ENCODE measurements at regions not wholly inside any gene's neighbourhood (a gene's known extent, or its start where the extent isn't known, plus 50 kb on each side); places are given as distances from the start of the nearest gene placed in this dataset.
"Not testable (repeated sequence)": the region's sequence is repeated elsewhere in the genome, so short reads cannot be mapped to it uniquely, and the experiment has no call there.

DNA sequence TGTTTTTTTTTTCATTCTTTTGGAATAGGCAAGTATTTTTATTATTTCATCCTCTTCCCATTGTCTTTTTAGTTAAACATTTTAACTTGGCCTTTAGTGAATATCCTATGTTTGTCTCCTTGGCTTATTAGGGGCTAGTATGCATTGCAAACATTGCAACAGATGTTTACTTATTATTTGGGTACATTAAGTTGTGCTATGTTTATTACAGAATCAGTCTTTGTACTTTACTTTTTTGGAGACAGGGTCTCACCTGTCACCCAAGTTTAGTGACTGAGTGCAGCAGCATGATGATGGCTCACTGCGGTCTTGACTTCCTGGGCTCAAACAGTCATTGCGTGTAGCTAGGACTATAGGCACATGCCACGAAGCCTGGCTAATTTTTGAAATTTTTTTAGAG lies 51.1 kb upstream of the NUDT6 start:
- no peak for DNase-seq (ENCODE audit: low spot score)

DNA sequence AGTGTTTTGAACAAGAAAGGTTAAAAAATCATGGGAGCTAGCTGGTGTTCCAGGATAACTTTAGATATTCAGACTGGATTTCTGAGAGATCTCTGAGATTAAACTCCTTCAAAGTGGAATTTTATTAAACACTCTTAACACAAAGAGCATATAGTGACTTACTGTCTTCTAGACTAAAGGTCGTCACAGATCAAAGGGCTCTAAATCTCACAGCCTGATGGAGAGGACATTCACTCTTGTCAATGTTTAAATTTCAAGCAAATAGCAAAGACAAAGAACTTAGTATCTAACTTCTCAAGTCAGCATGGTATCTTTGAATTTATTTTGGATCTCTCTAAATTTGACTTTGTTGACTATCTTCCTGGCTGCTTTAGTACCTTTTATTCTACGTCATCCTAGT lies 53.7 kb upstream of the NUDT6 start:
- no peak for DNase-seq (ENCODE audit: low spot score)

DNA sequence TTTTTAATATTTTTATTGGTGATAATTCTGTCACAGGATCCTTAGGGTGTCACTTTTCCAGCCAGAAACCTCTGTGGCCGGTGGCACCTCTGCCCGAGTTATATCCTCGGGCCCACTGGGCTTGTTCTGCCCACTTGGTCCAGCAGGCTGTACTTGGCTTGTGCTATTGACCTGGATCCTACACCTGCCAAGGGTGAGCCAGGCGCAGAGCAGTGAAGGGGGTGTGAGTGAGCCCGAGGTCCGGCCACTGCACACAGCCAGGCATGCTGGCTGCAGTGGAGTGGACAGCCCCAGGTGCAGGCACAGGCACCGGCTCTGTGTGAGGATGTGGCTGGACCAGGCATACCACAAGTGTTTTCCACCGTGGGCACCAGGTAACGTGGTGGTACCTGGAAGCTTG lies 54.7 kb upstream of the NUDT6 start:
- DNase-seq (ENCODE audit: low spot score), result no peak

GRCh38 chr4:122978109-122978508 lies 55.7 kb upstream of the NUDT6 start:
- no peak for DNase-seq (ENCODE audit: low spot score)

DNA sequence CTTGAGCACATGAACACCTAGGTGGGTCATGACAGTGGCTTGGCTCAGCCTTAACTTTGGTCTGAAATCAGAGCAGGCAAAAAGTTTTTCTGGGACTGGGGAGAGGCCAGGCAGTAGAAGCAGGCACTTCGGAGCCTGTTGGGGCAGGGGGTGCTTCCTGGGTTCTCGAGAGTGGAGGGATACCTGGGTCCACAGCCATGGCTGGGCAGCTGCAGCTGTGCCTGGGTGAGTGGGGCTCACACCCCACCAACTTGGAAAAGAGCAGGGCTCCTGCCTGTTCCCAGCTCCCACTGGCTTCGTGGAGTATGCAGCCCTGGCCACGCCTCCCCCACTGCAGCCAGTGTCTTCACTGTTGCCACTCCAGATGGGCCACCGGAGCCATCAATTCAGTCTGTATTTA lies 56.4 kb upstream of the NUDT6 start:
- no peak for DNase-seq (ENCODE audit: low spot score)

DNA sequence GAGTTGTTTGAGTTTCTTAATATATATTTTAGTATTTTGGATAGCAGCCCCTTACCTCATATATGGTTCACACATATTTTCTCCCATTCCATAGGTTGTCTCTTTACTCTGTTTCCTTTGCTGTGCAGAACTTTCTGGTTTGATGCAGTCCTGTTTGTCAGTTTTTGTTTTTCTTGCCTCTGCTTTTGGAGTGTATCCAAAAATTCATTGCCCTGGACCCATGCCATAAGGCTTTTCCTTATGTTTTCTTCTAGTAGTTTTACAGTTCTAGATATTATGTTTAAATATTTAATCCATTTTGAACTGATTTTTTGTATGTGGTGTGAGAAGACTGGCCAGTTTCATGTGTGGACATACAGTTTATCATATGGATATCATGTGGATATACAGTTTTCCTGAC lies 58.5 kb upstream of the NUDT6 start:
- DNase-seq (ENCODE audit: low spot score), result no peak

- no peak for DNase-seq (ENCODE audit: low spot score)
Measured at GRCh38 chr4:122988696-122989095, 66.3 kb upstream of the NUDT6 start.

DNA sequence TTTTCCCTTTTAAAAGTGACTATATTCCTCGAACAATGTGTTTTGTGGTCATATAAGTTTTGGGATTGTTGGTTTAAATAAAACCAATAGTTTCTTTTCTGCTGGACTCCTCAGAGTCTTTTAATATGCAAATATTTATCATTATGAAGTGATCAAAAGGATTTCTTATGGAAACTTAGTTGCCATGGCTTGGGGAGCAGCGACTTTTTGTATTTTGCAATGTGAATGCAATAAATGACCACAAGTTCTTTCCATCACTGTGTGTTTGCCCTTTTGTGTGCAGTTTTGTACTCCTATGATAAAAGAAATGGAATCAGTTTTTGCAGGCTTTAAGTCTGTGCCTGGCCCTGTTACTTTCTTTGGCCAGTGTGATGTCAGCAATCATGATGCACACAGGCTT lies 68.5 kb upstream of the NUDT6 start:
- DNase-seq (ENCODE audit: low spot score), result no peak

DNA sequence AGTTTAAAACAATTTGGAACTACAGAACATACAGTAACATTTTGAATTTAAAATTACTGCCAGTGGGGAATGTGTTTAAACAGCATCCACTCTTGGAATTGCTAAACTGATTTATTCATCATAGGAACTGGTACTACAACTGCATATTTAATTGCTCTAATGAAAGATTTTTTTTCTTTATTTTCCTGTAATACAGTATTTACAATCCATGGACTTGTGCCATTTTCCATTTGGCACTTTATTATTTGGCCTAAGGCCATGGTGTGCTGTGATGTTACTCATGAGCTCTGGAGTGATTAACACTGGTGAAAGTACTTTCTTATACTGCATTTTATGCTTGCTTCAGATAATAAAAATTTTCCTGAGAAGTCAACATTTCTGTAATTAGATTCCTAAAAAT lies 69.7 kb upstream of the NUDT6 start:
- no peak for DNase-seq (ENCODE audit: low spot score)

DNA sequence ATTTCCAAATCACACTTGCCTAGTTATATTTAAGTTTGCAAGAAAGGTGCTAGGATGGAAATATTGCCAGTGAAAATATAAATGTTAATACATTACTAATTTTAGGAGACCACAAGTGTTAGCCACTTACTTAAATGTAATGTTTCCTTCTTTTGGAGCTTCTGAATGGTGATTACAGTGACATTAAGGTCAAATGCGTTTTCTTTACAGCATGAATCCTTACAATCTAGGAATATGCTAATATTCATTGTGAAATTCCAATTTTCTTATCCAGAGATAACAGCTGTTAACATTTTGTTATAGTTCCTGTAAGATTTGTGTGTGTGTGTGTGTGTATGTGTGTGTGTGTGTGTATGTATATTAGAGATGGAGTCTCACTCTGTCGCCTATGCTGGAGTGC lies 70.2 kb upstream of the NUDT6 start:
- DNase-seq (ENCODE audit: low spot score), result no peak

DNA sequence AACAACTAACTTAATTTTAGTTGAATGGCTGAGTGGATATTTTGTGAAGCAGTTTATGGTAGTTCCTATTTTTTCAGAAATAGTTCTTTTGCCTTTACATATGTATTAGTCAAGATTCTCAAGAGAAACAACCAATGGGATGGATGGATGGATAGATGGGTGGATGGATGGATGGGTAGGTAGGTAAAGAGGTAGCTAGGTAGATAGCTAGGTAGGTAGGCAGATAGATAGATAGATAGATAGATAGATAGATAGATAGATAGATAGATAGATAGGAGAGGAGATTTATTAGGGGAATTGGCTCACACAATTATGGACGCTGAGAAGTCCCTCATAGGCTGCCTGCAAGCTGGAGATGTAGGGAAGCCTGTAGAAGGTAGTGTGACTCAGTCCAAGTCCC lies 74.0 kb upstream of the NUDT6 start:
- DNase-seq (ENCODE audit: low spot score), result no peak

DNA sequence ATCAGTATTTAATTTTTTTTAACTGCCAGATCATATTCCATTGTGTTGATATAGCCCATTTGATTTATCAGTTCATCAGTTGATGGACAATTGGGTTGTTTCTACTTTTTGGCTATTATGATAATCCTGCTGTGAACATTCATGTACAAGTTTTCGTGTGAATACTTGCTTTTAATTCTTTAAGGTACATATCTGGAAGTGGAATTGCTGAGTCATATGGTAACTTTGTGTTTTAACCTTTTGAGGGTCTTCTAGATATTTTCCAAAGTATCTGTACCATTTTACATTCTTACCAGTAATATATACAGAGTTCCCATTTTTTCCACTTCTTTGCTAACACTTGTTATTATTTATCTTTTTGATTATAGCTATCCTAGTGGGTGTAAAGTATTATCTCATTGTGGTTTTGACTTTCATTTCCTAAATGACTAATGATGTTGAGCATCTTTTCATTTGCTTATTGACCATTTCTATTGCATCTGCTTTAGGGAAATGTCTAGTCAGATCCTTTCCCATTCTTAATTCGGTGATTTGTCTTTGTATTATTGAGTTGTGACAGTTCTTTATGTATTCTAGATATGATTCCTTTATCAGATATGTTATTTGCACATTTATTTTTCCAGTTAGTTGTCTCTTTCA lies 75.2 kb upstream of the NUDT6 start:
- no peak for DNase-seq (ENCODE audit: low spot score)

- DNase-seq (ENCODE audit: low spot score), result not testable (repeated sequence)
Measured at GRCh38 chr4:123004079-123004478, 81.7 kb upstream of the NUDT6 start.

DNA sequence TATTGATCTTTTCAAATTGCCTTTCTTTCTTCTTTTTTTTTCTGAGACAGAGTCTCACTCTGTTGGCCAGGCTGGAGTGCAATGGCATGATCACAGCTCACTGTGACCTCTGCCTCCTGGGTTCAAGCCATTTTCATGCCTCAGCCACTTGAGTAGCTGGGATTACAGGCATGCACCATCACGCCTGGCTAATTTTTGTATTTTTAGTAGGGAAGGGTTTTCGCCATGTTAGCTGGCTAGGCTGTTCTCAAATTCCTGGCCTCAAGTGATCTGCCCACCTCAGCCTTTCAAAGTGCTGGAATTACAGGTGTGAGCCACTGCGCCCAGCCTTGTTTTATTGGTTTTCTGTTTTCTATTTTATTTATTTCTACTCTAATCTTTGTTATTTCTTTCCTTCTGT lies 82.7 kb upstream of the NUDT6 start:
- DNase-seq (ENCODE audit: low spot score), result not testable (repeated sequence)

- DNase-seq (ENCODE audit: low spot score), result no peak
Measured at GRCh38 chr4:123007679-123008078, 85.3 kb upstream of the NUDT6 start.

- DNase-seq (ENCODE audit: low spot score), result not testable (repeated sequence)
Measured at GRCh38 chr4:123012416-123012815, 90.0 kb upstream of the NUDT6 start.

DNA sequence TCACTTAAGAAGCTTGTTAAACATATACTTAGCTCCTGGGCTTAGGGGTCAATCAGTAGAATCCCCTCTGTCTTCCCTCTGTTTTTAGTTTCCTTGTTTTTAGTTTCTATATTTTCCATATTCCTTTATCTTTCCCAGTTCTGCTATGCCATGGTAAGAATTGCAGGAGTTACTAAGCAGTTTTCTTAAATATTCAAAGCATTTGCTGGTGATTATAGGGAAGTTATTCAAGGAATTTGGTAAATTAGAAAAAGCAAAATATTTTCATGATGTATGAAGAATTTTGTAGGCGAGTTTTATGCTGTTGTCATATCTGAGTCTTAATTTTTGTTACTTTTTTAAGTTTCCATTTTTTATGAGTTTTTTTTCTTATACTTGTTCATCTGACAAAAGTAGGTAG lies 91.6 kb upstream of the NUDT6 start:
- no peak for DNase-seq (ENCODE audit: low spot score)

DNA sequence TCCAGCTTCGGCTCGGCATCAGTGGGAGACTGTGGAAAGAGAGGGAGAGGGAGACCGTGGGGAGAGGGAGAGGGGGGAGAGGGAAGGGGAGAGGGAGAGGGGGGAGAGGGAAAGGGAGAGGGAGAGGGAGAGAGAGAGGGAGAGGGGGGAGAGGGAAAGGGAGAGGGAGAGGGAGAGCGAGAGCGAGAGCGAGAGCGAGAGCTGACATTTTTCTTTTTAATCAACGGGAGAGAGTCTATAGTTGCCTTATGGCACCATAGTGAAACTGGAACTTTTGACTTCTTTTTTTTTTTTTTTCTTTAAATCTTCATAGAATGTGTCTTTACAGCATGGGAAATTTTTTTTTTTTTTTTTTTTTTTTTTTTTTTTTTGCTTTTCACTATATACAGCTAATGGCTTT lies 94.7 kb upstream of the NUDT6 start:
- DNase-seq (ENCODE audit: low spot score), result no peak

- DNase-seq (ENCODE audit: low spot score), result no peak
Measured at GRCh38 chr4:123017636-123018395, 95.4 kb upstream of the NUDT6 start.

- no peak for DNase-seq (ENCODE audit: low spot score)
Measured at GRCh38 chr4:123018396-123018775, 96.0 kb upstream of the NUDT6 start.

- DNase-seq (ENCODE audit: low spot score), result no peak
Measured at GRCh38 chr4:123020285-123020684, 97.9 kb upstream of the NUDT6 start.

- DNase-seq (ENCODE audit: low spot score), result no peak
Measured at GRCh38 chr4:123023647-123024046, 101.2 kb upstream of the NUDT6 start.

GRCh38 chr4:123024710-123025109 lies 102.3 kb upstream of the NUDT6 start:
- no peak for DNase-seq (ENCODE audit: low spot score)

DNA sequence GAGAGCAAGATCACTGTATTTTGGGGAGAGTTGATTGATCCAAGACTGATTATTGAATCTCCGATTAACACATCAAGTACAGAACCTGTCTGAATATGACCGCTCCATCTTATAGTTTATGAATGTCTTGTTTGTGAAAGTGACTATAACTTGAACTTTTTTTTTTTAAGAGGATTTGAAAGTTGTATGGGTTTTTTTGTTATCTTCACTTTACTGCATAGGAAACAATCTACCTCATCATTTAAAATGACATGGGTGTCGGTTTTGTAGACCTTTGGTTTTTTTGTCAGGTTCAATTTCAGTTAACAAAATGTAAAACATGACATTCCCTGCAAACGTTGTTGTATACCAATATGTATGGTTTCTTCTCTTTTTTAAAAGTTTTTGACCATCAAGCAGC lies 103.0 kb upstream of the NUDT6 start:
- DNase-seq (ENCODE audit: low spot score), result no peak

Data from SK-N-DZ (cell line).